K562 (cell line): ENCODE measurements at regions not wholly inside any gene's neighbourhood (a gene's known extent, or its start where the extent isn't known, plus 50 kb on each side); places are given as distances from the start of the nearest gene placed in this dataset.
A peak's percentile ranks its signal among the peaks of the same experiment; 100 is the strongest.

Experiments used
- FOSL1 ChIP-seq: fragments of 200-800 bp; sonication (Bioruptor generic); conservative IDR thresholded peaks from 2 replicates; pipeline ENCODE4 v1.6.1; 2016; ENCODE audit warnings: missing genetic modification characterization, missing compliant biosample characterization
- HDAC2 ChIP-seq: fragments of 450-650 bp; IDR thresholded peaks from 2 replicates; pipeline ENCODE4 v1.6.1; 2016; ENCODE audit warnings: mild to moderate bottlenecking
- KAT8 ChIP-seq: fragments of 450-650 bp; IDR thresholded peaks from 2 replicates; pipeline ENCODE4 v1.6.1; 2016; ENCODE audit warnings: low read depth, mild to moderate bottlenecking
- NEUROD1 ChIP-seq: fragments of 150-350 bp; IDR thresholded peaks from 2 replicates; pipeline ENCODE4 v1.6.1; 2014; ENCODE audit warnings: borderline replicate concordance, low read length, low read depth; ENCODE audit not compliant: partially characterized antibody
- NR4A1 ChIP-seq, 2 experiments: fragments of 250-450 bp in 1 of 2; fragments of 450-650 bp in 1 of 2; sonication (Bioruptor Pico) in 1 of 2; IDR thresholded peaks; 2 replicates each; pipeline versions ENCODE4 v1.4.0 to v1.6.1; 2016 to 2020; ENCODE audit warnings: mild to moderate bottlenecking in 2 of 2, missing compliant biosample characterization in 1 of 2, missing genetic modification characterization in 1 of 2, moderate library complexity in 1 of 2
- PHB ChIP-seq: fragments of 250-450 bp; sonication (Bioruptor Pico); IDR thresholded peaks from 2 replicates; pipeline ENCODE4 v1.5.0; 2021
- ZNF507 ChIP-seq: conservative IDR thresholded peaks from 2 replicates; pipeline ENCODE4 v1.6.1; 2017; ENCODE audit warnings: missing genetic modification characterization, missing compliant biosample characterization
- TF ChIP-seq, protein P1 (sequence below): fragments of 450-650 bp; formaldehyde crosslinking; IDR thresholded peaks from 2 replicates; pipeline ENCODE4 v1.4.0; 2020; ENCODE audit warnings: mild to moderate bottlenecking
- TF ChIP-seq, protein P2 (sequence below): sonication (generic); formaldehyde crosslinking; IDR thresholded peaks from 2 replicates; pipeline ENCODE4 v1.9.0; 2022; ENCODE audit warnings: mild to moderate bottlenecking, missing genetic modification reagents
- TF ChIP-seq, protein P3 (sequence below): fragments of 150-350 bp; IDR thresholded peaks from 2 replicates; pipeline ENCODE4 v1.6.1; 2014; ENCODE audit warnings: low read depth, mild to moderate bottlenecking, low read length, borderline replicate concordance
- TF ChIP-seq, protein P4 (sequence below), 2 experiments: IDR thresholded peaks; 2 replicates each; pipeline ENCODE4 v1.6.1; 2012; ENCODE audit warnings: improper control_type of control experiment in 2 of 2, low read depth in 2 of 2, low read length in 2 of 2, borderline replicate concordance in 1 of 2
- TF ChIP-seq, protein P5 (sequence below): fragments of 250-450 bp; sonication (Bioruptor Pico); IDR thresholded peaks from 2 replicates; pipeline ENCODE4 v1.4.0; 2020; ENCODE audit warnings: mild to moderate bottlenecking, moderate library complexity

DNA sequence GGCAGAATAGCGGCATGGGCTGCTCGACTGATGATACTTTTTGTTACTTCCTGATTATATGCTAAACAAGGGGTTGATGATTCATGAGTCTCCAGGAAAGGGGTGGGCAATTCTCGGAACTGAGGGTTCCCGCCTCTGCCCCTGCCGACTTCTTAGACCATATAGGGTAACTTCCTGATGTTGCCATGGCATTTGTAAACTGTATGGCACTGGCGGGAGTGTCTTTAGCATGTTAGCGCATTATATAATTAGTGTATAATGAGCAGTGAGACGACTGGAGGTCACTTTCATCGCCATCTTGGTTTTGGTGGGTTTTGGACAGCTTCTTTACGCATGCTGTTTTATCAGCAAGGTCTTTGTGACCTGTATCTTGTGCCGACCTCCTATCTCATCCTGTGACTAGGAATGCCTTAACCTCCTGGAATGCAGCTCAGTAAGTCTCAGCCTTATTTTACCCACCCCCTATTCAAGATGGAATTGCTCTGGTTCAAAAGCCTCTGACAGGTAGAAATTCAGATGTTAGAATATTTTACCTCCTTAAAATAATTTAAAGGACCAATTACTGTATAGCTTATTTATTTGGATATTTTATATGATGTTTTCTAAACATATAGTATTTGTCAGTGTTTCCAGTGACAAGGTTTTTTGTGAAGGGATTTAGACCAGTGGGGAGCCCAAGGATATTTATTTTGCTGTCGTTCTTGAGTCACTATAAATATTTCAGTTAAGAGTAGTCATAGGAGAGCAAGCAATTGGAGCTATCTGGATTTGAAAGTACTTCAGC lies 90.1 kb upstream of the PIK3CG start (continued):
- TF ChIP-seq, protein P1, sequence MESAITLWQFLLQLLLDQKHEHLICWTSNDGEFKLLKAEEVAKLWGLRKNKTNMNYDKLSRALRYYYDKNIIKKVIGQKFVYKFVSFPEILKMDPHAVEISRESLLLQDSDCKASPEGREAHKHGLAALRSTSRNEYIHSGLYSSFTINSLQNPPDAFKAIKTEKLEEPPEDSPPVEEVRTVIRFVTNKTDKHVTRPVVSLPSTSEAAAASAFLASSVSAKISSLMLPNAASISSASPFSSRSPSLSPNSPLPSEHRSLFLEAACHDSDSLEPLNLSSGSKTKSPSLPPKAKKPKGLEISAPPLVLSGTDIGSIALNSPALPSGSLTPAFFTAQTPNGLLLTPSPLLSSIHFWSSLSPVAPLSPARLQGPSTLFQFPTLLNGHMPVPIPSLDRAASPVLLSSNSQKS (CRISPR knock-in tag), result 0 out of 2 replicates have a peak, but pooled peaks have one; percentile 44
- TF ChIP-seq NR4A1 (CRISPR knock-in tag; IDR thresholded peaks at IDR 0.05) (0 out of 2 replicates have a peak, but pooled peaks have one; percentile 23), NR4A1 (tag; IDR thresholded peaks at IDR 0.05) (peak; percentile 96), ZNF507 (tag) (no peak), PHB (CRISPR knock-in tag) (peak; percentile 74; the same call in 1 of the 2 replicates), KAT8 (no peak), HDAC2 (peak; percentile 60; the same call in 1 of the 2 replicates), FOSL1 (tag) (peak; percentile 99), NEUROD1 (peak; percentile 92)
- TF ChIP-seq, protein P2, sequence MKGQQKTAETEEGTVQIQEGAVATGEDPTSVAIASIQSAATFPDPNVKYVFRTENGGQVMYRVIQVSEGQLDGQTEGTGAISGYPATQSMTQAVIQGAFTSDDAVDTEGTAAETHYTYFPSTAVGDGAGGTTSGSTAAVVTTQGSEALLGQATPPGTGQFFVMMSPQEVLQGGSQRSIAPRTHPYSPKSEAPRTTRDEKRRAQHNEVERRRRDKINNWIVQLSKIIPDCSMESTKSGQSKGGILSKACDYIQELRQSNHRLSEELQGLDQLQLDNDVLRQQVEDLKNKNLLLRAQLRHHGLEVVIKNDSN (CRISPR knock-in tag), result no peak
- TF ChIP-seq, protein P3, sequence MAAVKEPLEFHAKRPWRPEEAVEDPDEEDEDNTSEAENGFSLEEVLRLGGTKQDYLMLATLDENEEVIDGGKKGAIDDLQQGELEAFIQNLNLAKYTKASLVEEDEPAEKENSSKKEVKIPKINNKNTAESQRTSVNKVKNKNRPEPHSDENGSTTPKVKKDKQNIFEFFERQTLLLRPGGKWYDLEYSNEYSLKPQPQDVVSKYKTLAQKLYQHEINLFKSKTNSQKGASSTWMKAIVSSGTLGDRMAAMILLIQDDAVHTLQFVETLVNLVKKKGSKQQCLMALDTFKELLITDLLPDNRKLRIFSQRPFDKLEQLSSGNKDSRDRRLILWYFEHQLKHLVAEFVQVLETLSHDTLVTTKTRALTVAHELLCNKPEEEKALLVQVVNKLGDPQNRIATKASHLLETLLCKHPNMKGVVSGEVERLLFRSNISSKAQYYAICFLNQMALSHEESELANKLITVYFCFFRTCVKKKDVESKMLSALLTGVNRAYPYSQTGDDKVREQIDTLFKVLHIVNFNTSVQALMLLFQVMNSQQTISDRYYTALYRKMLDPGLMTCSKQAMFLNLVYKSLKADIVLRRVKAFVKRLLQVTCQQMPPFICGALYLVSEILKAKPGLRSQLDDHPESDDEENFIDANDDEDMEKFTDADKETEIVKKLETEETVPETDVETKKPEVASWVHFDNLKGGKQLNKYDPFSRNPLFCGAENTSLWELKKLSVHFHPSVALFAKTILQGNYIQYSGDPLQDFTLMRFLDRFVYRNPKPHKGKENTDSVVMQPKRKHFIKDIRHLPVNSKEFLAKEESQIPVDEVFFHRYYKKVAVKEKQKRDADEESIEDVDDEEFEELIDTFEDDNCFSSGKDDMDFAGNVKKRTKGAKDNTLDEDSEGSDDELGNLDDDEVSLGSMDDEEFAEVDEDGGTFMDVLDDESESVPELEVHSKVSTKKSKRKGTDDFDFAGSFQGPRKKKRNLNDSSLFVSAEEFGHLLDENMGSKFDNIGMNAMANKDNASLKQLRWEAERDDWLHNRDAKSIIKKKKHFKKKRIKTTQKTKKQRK, result no peak
- TF ChIP-seq, protein P4, sequence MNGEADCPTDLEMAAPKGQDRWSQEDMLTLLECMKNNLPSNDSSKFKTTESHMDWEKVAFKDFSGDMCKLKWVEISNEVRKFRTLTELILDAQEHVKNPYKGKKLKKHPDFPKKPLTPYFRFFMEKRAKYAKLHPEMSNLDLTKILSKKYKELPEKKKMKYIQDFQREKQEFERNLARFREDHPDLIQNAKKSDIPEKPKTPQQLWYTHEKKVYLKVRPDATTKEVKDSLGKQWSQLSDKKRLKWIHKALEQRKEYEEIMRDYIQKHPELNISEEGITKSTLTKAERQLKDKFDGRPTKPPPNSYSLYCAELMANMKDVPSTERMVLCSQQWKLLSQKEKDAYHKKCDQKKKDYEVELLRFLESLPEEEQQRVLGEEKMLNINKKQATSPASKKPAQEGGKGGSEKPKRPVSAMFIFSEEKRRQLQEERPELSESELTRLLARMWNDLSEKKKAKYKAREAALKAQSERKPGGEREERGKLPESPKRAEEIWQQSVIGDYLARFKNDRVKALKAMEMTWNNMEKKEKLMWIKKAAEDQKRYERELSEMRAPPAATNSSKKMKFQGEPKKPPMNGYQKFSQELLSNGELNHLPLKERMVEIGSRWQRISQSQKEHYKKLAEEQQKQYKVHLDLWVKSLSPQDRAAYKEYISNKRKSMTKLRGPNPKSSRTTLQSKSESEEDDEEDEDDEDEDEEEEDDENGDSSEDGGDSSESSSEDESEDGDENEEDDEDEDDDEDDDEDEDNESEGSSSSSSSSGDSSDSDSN (IDR thresholded peaks at IDR 0.05; ENCODE audit: borderline replicate concordance in 1 of 2, low read depth in 2 of 2, low read length in 2 of 2), result no peak
- TF ChIP-seq, protein P5, sequence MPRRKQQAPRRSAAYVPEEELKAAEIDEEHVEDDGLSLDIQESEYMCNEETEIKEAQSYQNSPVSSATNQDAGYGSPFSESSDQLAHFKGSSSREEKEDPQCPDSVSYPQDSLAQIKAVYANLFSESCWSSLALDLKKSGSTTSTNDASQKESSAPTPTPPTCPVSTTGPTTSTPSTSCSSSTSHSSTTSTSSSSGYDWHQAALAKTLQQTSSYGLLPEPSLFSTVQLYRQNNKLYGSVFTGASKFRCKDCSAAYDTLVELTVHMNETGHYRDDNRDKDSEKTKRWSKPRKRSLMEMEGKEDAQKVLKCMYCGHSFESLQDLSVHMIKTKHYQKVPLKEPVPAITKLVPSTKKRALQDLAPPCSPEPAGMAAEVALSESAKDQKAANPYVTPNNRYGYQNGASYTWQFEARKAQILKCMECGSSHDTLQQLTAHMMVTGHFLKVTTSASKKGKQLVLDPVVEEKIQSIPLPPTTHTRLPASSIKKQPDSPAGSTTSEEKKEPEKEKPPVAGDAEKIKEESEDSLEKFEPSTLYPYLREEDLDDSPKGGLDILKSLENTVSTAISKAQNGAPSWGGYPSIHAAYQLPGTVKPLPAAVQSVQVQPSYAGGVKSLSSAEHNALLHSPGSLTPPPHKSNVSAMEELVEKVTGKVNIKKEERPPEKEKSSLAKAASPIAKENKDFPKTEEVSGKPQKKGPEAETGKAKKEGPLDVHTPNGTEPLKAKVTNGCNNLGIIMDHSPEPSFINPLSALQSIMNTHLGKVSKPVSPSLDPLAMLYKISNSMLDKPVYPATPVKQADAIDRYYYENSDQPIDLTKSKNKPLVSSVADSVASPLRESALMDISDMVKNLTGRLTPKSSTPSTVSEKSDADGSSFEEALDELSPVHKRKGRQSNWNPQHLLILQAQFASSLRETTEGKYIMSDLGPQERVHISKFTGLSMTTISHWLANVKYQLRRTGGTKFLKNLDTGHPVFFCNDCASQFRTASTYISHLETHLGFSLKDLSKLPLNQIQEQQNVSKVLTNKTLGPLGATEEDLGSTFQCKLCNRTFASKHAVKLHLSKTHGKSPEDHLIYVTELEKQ (CRISPR knock-in tag), result peak; percentile 40; the same call in 1 of the 2 replicates
